ENCODE measurements at regions not wholly inside any gene's neighbourhood (a gene's known extent, or its start where the extent isn't known, plus 50 kb on each side); places are given as distances from the start of the nearest gene placed in this dataset.

GRCh38 chr2:121955426-121955825, 200.0 kb downstream of the TSN start:
- Histone ChIP-seq H3K4me3 (no peak overlapping the region), H3K27me3 (ENCODE audit: control insufficient read depth in 3 of 3, insufficient read depth in 3 of 3, low read length in 2 of 3) (peaks cover 0 to 8% (median 0%) of the 10 kb centered on the region in 3 donors), H3K9me3 (ENCODE audit: control insufficient read depth in 4 of 4, insufficient read depth in 3 of 4, low read length in 3 of 4) (no peaks in the 10 kb centered on the region), H3K4me1 (ENCODE audit: control insufficient read depth in 5 of 5, insufficient read depth in 5 of 5, low read length in 5 of 5) (no peaks in the 10 kb centered on the region), H3K9ac (ENCODE audit: insufficient read depth in 1 of 2, low read length in 2 of 2) (no peak overlapping the region), H3K36me3 (ENCODE audit: control insufficient read depth in 4 of 4, insufficient read depth in 4 of 4, low read length in 4 of 4) (no peaks in the 10 kb centered on the region), H3K27ac (ENCODE audit: low read depth in 1 of 2, low read length in 1 of 2) (no peak overlapping the region)
- ATAC-seq (ENCODE audit: insufficient read depth, low FRiP score) (no peak), DNase-seq (no peak)
- TF ChIP-seq CTCF (IDR thresholded peaks at IDR 0.05; ENCODE audit: control extremely low read depth, extremely low read depth): no peak
- WGBS, 2 donors: 56 to 82% methylated on average over 6 of the region's 6 CpGs

- no peak for TF ChIP-seq CTCF (IDR thresholded peaks at IDR 0.05; ENCODE audit: control extremely low read depth, extremely low read depth)
- Histone ChIP-seq H3K27ac (ENCODE audit: low read depth in 1 of 2, low read length in 1 of 2) (no peak overlapping the region), H3K36me3 (ENCODE audit: control insufficient read depth in 4 of 4, insufficient read depth in 4 of 4, low read length in 4 of 4) (no peaks in the 10 kb centered on the region), H3K9ac (ENCODE audit: insufficient read depth in 1 of 2, low read length in 2 of 2) (no peak overlapping the region), H3K4me3 (no peak overlapping the region), H3K27me3 (ENCODE audit: control insufficient read depth in 3 of 3, insufficient read depth in 3 of 3, low read length in 2 of 3) (peaks cover 0 to 8% (median 0%) of the 10 kb centered on the region in 3 donors), H3K9me3 (ENCODE audit: control insufficient read depth in 4 of 4, insufficient read depth in 3 of 4, low read length in 3 of 4) (no peaks in the 10 kb centered on the region), H3K4me1 (ENCODE audit: control insufficient read depth in 5 of 5, insufficient read depth in 5 of 5, low read length in 5 of 5) (no peaks in the 10 kb centered on the region)
- DNase-seq: no peak
- WGBS, 2 donors: 72 to 77% methylated on average over 9 of the region's 9 CpGs
- no peak for ATAC-seq (ENCODE audit: insufficient read depth, low FRiP score)
Observed at GRCh38 chr2:121955872-121956271, 200.4 kb downstream of the TSN start.

GRCh38 chr2:121960251-121960650, 204.8 kb downstream of the TSN start:
- ATAC-seq (ENCODE audit: insufficient read depth, low FRiP score) (no peak), DNase-seq (no peak)
- Histone ChIP-seq H3K36me3 (ENCODE audit: control insufficient read depth in 4 of 4, insufficient read depth in 4 of 4, low read length in 4 of 4) (no peaks in the 10 kb centered on the region), H3K4me1 (ENCODE audit: control insufficient read depth in 5 of 5, insufficient read depth in 5 of 5, low read length in 5 of 5) (no peaks in the 10 kb centered on the region), H3K9me3 (ENCODE audit: control insufficient read depth in 4 of 4, insufficient read depth in 3 of 4, low read length in 3 of 4) (no peaks in the 10 kb centered on the region), H3K27me3 (ENCODE audit: control insufficient read depth in 3 of 3, insufficient read depth in 3 of 3, low read length in 2 of 3) (peaks cover 0 to 8% (median 0%) of the 10 kb centered on the region in 3 donors), H3K4me3 (no peak overlapping the region), H3K9ac (ENCODE audit: insufficient read depth in 1 of 2, low read length in 2 of 2) (no peak overlapping the region), H3K27ac (ENCODE audit: low read depth in 1 of 2, low read length in 1 of 2) (no peak overlapping the region)
- 85 to 95% methylated on average over 7 of the region's 7 CpGs for WGBS, 2 donors
- TF ChIP-seq CTCF (IDR thresholded peaks at IDR 0.05; ENCODE audit: control extremely low read depth, extremely low read depth): no peak

- no peak for TF ChIP-seq CTCF (IDR thresholded peaks at IDR 0.05; ENCODE audit: control extremely low read depth, extremely low read depth)
- Histone ChIP-seq H3K9me3 (ENCODE audit: control insufficient read depth in 4 of 4, insufficient read depth in 3 of 4, low read length in 3 of 4) (no peaks in the 10 kb centered on the region), H3K4me3 (no peak overlapping the region), H3K27ac (ENCODE audit: low read depth in 1 of 2, low read length in 1 of 2) (no peak overlapping the region), H3K36me3 (ENCODE audit: control insufficient read depth in 4 of 4, insufficient read depth in 4 of 4, low read length in 4 of 4) (no peaks in the 10 kb centered on the region), H3K27me3 (ENCODE audit: control insufficient read depth in 3 of 3, insufficient read depth in 3 of 3, low read length in 2 of 3) (no peaks in the 10 kb centered on the region), H3K9ac (ENCODE audit: insufficient read depth in 1 of 2, low read length in 2 of 2) (no peak overlapping the region), H3K4me1 (ENCODE audit: control insufficient read depth in 5 of 5, insufficient read depth in 5 of 5, low read length in 5 of 5) (no peaks in the 10 kb centered on the region)
- no peak for DNase-seq
- 88 to 97% methylated on average over 5 of the region's 5 CpGs for WGBS, 2 donors
- ATAC-seq (ENCODE audit: insufficient read depth, low FRiP score): no peak
Observed at GRCh38 chr2:121961761-121962160, 206.3 kb downstream of the TSN start.
